HG03571 (cell line): ENCODE measurements at regions not wholly inside any gene's neighbourhood (a gene's known extent, or its start where the extent isn't known, plus 50 kb on each side); places are given as distances from the start of the nearest gene placed in this dataset.
"Not testable (repeated sequence)": the region's sequence is repeated elsewhere in the genome, so short reads cannot be mapped to it uniquely, and the experiment has no call there.

ENCODE experiments used
- ATAC-seq: cut with Tn5 transposase; IDR thresholded peaks from one replicate; pipeline ENCODE4 v1.9.1; 2021; ENCODE audit not compliant: unreplicated experiment

DNA sequence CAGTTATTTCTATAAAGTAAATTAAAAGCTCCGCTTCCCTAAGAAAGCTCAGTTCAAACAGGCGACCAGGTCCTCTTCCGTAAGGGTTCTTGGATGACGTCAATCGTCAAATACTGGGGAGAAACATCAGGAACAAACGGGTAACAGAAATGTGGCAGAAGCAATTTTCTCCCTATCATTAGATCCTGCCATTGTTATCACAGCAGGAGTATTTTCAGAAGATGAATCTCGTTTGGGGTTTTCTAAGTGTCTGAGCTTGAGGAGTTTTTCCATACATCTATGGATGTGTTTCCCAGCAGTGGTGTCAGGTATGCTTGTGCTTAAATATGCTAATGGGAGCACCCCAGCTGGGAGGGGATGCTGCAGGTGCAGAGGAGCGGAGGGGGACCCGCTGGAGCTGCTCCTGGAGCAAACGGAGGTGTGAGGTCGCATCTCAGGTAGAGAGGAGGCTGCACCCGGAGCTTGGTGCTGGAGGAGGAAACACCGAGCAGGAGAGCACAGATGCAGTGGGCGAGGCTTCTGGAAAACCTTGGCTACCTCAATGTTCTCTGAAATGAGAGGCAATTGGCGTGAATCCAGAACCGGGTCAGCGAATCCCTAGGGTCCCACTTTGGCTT is 795.5 kb downstream of the AACS start:
- no peak for ATAC-seq

DNA sequence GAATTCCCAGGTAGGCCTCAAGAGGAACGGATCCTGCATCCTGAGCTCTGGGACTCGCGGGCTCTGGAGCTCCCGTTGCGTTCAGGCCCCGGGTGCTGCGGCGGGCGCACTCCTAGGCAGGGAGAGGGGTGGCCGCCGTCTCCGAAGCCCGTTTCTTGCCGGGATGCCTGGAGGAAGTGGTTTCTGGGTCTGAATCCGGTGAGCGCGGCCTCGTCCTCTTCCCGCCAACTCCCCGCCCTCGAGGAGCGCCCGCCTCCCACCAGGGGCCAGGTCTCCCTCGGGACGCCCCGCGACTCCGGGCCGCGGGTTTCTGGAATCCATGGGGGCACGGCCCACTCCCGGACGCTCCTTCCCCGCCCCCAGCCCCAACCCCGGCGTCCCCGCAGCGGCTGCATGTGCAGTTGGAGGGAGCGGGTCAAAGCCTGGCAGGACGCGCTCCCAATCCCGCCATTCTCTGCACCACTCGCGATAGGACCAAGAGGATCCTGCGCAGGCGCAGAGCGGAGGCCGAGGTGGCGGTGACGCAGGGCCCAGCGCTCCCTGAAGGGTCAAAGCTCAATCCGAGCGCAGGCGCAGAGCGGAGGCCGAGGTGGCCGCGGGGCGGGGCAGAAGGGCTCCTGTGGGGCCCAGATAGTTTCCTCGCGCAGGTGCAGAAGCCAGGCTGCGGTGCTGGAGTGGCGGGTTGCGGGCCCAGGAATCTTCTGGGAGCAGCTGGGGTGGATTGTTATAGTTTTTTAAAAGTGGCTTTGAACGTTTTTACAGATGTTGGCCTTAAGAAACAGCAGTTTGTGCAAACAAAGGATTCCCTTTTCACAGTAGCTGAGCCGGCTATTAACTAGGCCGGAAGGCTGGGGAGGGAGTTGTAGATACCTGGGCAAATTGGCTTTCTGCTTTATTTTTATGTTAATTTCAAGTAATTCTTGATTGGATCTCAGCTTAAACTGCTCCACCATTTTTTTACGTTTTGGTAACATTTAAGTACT is 796.4 kb downstream of the AACS start:
- no peak for ATAC-seq

DNA sequence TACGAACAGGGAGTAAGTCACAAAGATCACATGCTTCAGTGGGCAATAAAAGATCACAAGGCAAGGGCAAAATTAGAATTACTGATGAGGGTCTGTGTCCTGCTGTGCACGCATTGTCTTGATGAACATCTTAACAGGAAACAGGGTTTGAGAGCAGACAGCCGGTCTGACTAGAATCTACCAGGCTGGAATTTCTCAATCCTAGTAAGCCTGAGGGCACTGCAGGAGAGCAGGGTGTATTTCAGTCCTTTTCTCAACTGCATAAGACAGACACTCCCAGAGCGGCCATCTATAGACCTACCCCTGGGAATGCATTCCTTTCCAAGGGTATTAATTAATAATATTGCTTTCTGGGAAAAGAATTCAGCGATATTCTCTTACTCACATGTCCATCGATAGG is 800.0 kb downstream of the AACS start:
- ATAC-seq, result not testable (repeated sequence)

DNA sequence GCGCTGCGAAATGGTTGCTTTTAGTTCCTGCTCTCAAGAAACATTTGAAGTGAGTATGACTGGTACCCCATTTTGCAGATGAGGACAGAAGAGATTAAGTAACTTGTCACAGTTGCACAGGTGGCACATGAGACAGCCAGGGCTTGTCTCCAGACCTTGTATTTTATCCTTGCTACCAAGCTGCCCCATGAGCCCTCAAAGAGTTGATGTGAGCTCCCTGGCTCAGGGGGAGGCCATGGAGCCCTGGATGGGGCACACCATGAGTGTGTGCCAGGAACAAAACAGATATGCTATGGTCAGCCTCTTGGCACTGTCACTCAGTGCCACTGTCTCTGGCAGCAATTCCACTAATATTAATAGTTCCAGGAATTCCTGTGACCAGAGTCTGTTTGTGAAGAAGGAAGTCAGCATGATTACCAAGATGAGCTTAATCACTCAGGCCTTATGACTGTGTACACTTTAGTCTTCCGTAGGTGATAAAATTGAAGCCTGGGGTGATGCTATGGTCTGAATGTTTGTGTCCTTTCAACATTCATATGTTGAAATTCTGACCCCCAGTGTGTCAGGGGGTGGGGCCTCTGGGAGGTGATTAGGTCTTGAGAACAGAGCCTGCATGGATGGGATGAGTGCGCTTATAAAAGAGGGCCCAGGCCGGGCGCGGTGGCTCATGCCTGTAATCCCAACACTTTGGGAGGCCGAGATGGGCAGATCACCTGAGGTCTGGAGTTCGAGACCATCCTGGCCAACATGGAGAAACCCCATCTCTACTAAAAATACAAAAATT is 806.8 kb downstream of the AACS start:
- ATAC-seq, result no peak

DNA sequence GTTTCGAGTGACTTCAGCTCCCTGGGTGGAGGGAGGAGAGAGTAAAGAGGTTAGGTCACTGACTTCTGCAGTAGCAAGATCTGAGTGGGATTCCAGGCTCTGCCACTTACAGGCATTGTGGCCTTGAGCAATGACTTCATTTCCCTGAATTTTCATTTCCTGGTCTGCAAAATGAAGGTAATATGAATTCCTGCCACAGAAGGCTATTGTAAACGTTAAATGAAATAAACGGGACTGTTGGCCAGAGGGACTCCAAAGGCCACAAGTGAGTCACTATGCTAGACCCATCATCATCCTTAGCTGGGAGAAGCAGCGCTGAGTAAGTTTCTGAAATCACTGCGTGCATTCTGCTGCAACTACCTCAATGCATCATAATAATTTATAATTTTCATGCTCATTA is 807.8 kb downstream of the AACS start:
- ATAC-seq, result no peak

DNA sequence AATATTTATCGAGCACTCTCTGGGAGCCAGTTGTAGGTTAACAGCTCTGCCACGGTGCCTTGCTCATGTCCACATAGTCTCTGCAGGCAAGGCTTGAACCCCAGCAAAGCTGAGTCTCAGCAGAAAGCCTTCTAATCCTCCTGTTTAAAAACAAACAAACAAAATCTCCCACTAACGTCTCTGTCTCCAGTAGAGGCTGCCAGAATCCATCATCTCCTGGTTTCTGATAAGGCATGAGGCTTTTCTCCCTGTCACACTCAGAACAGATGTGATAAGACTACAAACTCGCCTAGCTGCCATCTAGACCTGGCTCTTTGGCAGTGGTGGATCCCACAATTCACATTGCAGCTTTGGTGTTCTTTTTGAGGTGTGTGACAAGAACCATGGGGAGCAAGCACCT is 813.2 kb downstream of the AACS start:
- ATAC-seq, result no peak

DNA sequence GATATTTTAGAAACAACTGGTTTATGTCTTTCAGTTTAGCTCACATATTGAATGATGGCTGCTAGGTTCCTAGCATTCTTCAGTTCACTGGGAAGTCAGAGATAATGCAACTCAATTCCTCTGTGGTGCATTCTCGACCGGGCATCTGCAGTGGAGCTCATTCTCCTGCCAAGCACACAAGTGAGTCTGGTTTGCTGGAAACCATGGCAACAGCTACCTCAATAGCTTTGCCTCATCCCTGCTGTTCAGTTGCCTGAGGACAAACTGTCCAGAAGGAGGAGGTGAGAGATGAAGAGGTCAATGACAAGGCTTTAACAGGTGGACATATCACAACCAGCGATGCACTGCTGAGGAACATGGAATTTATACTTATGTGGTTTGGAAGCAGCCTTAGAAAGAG is 816.9 kb downstream of the AACS start:
- no peak for ATAC-seq

DNA sequence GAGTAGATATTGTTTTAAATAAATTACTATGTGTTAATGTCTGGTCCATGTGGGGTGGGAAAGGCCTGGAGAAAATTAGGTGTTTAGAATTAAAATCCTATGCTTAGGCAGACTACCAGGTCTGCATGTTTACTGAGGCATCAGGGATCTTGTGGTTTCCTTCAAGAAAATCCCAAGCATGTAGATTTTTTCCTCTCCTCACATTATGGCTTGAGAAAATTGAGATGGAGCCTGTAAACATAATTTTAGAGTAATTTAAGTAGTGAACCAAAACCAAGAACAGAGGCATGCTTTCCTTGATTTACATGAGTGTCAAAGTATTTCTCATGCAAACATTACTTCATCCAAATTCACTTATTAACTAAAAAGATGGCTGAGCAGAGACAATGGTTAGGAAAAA is 823.7 kb downstream of the AACS start:
- no peak for ATAC-seq

DNA sequence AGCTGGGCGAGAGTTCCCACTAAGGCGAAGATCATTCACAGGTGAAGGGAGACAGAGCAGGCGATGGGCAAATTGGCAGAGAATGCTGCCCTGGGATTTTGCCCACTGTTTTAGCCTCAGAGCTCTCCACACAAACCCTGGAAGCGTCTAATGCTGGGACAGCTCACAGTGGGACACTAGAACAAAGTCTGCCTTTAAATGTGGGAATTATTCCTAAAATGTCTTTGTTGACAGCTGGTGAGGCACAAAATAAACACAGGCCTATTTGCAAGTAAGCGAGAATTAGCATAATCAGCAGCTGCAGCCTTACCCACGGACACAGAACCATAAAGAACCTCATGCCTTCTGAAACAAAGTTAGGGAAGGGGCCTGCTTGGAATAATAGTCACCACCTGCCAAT is 824.5 kb downstream of the AACS start:
- no peak for ATAC-seq

DNA sequence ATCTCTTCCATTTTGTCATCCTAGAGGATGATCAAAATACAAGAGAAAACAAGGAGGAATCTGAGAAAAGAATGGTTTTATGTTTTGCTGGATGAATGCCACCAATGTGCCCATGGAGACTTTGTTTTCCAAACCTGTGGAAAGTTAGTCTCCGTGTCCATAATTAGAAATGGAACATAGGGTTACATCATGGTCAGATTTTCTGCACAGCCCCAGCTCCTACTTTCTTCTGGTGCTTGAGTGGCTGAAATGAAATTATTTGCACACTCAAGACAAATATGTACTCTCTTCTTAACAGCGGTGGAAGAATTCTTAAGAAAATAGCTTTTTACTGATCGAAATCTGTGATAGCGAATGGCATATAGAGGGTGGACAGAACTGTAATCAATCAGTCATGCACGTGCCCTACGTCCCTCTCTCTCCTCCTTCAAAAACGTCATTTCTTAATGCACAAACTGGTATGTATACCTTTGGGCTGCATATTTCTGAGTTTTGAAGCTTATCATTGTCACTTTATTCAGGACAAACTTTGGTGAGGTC is 825.2 kb downstream of the AACS start:
- no peak for ATAC-seq

DNA sequence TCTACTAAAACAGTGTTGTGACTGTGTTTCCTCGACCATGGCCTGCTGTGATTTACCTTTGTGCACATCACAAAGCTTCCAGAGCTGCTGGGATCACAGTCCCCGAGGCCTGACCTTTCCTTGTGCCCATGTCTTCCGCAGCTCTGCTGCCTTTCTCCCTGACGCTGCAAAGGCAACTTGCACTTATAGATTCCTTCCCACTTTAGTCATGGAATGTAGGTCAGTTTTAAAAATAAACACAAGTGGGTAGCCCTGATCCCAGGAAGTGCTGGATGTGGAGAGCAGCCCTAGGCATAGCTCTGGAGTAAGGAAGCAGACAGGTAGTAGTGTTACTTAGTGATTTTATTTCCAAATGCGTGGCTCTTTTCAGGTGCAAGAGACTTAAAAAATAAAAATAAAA is 825.7 kb downstream of the AACS start:
- no peak for ATAC-seq

DNA sequence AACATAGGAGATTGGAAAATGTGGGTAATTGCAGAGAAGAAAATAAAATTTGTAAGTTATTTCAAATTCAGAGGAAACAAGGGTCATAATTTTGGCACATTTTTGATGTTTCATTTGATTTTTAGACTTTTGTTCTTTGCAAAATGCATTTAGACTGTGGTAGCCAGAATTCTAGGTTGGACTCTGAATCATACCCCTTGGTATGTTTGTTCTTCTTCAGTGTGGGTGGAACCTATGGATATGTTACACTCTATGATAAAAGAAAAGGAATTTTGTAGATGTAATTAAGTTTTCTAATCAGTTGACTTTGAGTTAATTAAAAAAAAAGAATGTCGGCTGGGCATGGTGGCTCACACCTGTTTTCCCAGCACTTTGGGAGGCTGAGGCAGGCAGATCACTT is 827.0 kb downstream of the AACS start:
- no peak for ATAC-seq

DNA sequence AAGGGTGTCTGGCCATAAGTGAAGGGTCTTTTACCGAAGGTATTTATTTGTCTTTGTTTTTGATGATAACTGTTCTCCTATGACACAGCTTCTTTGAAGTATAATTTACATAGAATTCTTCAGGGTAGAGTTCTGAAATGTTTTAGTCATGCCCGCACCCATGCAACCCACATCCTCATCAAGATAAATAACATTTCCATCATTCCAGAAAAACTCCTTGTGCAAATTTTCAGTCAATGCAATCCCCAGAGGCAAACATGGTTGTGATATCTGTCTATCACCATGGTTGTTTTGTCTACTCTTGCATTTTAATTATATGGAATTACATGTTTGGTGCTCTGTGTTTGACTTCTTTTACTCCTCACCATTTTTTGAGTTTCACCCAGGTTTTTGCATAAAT is 837.8 kb downstream of the AACS start:
- ATAC-seq, result no peak

DNA sequence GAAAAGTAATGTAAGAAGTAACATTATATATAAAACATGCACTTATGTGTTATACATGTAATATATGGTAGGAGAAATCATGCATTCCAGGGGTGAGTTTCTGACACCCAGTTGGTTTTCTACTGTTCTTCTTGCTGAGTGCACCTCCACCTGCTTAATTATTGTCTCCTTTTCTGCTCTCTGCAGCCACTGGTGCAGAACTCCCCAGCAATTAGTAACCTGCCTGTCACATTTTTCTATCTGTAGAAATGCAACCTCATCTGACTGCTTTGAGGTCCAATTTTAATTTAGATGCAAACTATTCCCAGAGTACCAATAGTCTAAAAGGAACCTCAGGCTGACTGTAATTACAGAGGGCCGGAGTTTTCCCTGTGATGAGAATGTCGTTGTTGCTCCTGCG is 842.1 kb downstream of the AACS start:
- no peak for ATAC-seq

DNA sequence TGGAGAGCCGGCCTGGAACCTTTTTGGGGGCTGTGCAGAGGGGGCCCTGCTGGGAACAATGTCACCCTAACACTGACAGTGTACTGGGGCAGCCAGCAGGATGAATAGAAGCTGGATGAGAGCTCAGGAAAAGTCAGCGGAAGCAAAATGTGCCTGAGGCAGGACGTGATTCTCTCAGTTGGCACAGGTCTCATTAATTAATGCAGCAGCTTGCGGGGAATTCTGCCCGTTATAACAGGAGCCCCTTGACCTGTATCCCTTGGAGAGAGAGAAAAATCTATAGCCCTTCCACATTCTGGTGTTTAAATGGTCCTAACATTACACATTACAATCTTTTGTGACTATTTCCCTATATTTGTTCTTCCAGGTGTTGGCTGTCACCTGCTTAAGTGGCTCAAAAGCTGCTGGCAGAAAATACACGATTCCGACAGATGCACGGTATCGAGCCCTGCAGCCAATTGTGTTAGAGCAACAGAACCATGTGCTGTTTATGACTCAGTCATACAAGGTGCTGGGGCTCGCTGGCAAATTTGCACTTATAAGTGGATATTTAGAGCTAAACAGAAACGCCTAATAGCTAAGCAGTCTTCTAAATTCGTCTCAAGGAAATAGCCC is 854.7 kb downstream of the AACS start:
- no peak for ATAC-seq

DNA sequence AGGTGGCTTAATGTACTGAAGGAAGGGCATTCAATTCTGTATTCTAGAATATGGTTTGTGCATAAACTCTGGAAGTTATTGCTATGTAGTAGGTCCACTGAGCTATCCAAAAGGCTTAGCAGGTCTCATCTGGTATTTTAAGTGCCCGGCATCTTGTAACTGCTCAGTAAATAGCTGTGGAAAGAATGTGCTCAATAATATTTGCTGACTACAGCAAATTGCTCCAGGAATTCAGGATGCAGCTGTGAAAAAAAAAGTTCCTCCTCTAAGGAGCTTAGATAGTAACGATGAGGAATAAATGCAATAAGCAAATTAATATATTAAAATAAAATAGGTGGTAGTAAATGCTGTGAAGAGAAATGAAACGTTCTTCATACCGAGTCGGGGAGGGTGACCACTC is 857.1 kb downstream of the AACS start:
- no peak for ATAC-seq

DNA sequence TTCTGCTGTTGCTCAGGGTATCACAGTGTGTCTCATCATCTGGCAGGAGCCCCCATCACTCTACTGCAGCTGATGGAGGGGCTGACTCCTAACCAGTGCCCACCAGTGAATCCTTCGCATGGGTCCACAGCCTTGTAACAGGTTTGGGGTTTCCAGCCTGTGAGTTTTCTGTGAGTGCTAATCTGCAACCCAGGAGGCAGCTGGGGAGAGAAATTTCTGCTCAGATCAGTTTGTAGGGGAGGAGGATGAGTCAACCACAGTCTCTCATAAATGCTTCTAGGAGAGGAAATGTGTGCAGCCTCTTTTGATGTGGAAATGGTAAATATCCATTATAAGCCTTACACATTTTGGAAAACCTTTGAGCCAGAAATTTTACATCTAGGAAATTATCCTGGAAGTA is 871.3 kb downstream of the AACS start:
- ATAC-seq, result no peak

DNA sequence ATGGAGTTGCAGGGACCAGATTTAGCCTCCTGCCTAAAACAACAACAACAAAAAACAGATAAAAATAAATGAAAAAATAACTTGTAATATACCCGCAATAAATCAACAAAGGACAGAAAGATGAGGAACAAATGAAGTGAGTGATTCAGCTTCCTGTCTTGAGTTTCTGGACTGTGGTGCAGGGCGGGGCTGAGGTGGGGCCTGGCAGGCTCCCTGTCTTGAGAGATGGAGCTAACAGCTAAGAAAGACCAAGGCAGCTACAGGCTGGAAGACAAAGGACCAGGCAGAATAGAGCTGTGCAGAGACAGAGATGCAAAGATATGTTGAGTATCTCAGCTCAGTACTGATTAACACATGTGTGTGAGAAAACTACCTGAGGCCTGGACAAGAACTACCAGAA is 879.2 kb downstream of the AACS start:
- ATAC-seq, result no peak

DNA sequence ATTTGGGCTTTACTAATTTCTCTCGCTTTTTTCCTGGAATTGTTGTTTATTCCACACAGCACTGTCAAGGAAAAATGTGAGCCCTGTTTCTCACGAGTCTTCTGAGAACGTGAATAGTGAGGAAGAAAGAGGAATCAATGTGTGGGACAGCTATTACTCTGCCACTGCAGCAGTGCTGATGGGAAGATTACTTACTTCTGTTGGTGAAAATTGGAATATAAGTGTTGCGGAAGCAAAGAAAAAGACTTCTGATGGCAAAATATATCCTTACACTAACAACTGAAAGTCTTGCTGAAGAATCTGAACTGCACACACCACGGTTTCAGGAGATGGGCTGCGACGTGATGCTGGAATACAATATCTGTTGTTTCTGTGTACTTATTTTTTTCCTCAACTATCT is 884.2 kb downstream of the AACS start:
- ATAC-seq, result no peak

DNA sequence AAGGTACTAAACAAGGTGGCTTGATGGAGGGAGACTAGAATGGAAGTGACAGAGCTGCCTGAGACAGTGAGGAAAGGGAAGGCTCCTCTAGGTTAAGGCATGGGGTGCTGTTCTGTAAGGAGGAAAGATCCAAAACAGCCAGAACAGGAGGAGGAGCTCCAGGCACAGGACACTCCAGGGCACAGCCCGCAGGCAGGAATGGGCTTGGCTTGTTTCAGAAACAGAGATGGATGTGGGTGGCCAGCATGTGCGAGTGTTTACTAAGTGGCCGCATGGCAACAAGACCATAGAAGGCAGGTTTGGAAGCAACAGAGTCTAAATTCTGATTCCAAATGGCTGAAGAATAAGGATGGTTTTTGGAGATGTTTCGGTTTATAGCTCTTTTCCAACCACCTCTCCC is 889.1 kb downstream of the AACS start:
- no peak for ATAC-seq

DNA sequence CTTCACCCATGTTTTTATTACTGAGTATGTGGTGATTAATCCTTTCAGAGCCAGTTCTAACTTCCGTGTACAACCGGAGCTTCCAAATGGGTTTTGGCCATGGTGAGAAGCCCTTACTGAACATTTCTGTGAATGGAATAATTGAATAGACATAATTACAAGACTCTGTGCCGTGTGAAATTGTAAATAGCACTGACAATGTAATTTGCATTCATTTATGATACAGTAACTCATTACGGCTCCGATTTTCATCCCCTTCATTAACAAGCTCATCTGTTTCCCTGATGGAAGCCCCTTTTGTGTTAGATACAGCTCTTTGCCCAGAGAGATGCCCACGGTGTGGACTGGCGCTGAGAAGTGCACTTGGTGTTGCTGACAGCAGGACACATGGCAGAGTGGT is 891.0 kb downstream of the AACS start:
- no peak for ATAC-seq
